Hepatic stellate cell (primary cell): ENCODE measurements at regions not wholly inside any gene's neighbourhood (a gene's known extent, or its start where the extent isn't known, plus 50 kb on each side); places are given as distances from the start of the nearest gene placed in this dataset.
A peak's percentile ranks its signal among the peaks of the same experiment; 100 is the strongest.
"Not testable (repeated sequence)": the region's sequence is repeated elsewhere in the genome, so short reads cannot be mapped to it uniquely, and the experiment has no call there.

Experiments
- DNase-seq: peaks from one replicate; pipeline ENCODE4 v3.0.0; 2011; ENCODE audit warnings: low spot score

DNA sequence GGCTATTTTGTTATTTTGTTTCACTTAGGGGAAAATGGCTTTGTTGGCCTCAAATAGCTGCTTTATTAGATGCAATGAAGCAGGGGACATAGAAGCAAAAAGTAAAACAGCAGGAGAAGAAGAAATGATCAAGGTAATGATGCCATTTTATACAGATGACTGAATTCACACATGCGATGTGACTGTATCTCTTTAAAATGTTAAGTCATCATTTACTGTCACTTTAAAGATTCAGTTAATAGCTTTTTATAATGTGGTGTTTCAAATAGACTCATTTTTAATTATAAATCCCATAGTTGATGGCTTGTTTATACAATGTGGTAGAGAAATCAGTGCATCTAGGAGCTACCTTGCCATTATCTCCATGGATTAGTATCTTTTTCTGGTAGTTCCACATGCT lies 863.9 kb upstream of the DEFB115 start:
- DNase-seq, result not testable (repeated sequence)

DNA sequence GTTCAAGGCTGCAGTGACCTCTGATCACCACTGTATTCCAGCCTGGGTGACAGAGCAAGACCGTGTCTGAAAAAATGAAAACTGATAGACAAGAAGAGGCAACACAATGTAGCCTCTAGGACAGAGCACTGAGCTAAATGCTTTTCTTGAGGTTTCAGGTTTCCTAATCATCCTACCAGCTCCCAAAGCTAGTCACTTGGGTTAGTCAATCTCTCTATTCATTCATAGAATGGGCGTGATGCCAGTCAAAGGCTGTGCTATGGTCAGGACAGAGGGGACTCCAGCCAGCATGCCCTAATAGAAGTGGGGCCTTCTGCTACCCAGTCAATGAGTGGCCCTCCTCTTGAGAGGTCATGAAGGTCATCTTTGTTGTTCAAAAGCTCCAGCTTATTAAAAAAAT lies 860.4 kb upstream of the DEFB115 start:
- not testable (repeated sequence) for DNase-seq

DNA sequence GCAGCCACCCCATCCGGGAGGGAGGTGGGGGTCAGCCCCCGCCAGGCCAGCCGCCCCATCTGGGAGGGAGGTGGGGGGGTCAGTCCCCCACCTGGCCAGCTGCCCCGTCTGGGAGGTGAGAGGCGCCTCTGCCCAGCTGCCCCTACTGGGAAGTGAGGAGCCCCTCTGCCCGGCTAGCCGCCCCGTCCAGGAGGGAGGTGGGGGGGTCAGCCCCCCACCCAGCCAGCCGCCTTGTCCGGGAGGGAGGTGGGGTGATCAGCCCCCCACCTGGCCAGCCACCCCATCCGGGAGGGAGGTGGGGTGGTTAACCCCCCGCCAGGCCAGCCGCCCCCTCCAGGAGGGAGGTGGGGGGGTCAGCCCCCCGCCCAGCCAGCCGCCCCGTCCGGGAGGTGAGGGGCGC lies 852.4 kb upstream of the DEFB115 start:
- not testable (repeated sequence) for DNase-seq

DNA sequence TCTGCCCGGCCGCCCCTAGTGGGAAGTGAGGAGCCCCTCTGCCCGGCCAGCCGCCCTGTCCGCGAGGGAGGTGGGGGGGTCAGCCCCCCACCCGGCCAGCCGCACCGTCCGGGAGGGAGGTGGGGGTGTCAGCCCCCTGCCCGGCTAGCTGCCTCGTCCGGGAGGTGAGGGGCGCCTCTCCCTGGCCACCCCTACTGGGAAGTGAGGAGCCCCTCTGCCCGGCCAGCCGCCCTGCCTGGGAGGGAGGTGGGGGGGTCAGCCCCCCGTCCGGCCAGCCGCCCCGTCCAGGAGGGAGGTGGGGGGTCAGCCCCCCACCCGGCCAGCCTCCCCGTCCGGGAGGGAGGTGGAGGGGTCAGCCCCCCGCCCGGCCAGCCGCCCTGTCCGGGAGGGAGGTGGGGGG lies 851.9 kb upstream of the DEFB115 start:
- not testable (repeated sequence) for DNase-seq

DNA sequence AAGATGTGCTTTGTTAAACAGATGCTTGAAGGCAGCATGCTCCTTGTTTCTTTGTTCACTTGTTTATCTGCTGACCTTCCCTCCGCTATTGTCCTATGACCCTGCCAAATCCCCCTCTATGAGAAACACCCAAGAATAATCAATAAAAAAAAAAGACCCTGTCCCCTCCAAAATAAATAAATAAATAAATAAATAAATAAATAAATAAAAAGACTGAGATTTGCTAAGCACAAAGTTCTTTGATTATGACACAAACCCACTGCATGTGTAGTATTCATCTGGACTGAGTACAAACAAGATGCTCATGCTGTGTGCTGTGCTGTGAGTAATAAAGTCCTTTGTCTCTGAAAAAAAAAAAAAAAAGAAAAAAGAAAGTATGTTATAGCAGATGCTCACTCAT lies 851.1 kb upstream of the DEFB115 start:
- not testable (repeated sequence) for DNase-seq

DNA sequence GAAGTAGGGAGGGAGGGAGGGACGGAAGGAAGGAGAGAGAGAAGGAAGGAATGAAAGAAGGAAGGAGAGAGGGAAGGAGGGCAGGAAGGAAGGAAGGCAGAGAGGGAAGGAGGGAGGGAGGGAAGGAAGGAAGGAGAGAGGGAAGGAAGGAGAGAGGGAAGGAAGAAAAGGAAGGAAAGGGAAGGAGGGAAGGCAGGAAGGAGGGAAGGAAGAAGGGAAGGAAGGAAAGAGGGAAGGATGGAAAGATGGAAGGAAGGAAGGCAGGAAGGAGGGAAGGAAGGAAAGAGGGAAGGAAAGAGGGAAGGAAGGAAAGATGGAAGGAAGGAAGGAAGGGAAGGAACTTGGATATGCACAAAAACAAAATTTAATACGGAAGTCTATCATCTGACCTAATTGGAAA lies 844.5 kb upstream of the DEFB115 start:
- no peak for DNase-seq

DNA sequence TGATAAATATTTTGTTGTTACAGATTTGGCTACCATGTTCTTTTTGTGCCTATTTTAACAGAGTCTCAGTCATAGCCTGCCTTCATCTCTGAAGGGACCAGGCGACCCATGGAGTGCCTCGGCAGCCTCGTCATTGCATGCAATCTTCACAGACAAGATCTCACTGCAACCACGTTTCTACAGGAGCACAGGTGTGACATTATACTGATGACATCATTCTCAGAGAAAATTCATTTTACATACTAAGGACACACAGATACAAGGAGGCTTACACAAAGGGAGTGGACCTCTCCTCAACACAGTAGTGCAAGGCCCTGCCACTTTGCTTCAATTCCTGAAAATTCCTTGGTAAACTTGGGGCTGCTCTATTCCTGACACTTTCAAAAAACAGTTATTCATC lies 840.1 kb upstream of the DEFB115 start:
- not testable (repeated sequence) for DNase-seq

DNA sequence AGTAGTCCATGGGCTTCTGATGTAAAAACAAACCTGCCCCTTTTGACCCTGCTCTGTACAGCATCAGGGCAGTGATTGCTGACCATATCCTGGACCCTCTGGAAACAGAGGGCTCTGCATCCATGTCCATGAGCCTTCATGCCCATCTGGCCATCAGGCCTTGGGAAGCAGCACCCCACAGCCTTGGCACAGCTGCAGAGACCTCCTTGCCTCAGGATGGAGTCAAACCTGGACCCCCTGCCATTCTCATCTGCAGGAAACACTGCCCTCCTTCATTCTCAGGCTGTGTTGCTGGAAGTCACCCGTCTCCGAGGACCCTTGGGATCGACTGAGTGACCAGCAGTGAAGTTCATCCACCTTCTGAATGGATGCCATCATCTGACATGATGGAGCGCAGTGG lies 839.1 kb upstream of the DEFB115 start:
- DNase-seq, result not testable (repeated sequence)

DNA sequence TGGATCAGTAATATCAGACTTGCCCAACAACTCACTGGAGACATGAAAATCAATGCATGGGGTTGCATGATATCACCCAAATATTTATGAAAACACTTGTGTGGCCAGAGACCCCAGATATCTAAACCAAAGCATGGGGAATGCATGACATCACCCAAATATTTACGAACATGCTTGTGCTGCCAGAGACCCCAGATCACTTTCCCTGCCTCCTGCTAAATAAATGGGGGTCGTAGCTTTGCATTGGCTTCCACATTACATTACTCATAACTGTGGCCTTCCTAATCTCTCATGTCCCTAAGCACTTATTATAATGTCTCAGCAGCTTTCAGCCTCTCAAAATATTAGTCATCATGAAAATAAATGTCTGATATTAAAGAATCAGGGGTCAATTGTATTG lies 838.0 kb upstream of the DEFB115 start:
- peak; percentile 0 for DNase-seq

DNA sequence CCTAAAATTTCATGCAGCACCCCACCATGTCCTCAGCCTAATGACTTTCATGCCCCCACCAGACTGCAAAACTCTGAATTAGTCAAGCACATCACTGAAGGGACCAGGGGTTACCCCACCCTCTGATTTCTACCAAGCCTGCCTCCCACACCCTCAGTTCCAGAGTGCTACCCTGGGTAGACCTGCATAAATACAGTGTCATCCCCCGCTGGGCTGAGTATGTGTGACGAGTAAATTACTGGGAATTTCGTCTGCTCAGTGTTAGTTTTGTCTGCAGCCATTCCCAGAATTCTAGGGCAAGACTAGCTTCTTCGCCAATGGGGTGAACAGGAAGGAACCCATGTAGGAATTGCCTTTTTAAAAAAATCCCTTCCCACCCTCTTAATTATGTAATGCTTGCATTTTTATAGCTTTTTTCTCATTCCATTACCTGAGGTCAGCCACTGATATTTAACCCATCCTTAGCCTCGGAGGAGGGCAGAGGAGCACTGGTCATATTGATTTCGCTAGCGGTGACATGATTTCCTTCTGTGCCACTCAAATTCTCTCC lies 837.5 kb upstream of the DEFB115 start:
- DNase-seq, result not testable (repeated sequence)
